Mesothelial cell of epicardium (in vitro differentiated cells): ENCODE measurements at regions not wholly inside any gene's neighbourhood (a gene's known extent, or its start where the extent isn't known, plus 50 kb on each side); places are given as distances from the start of the nearest gene placed in this dataset.

Experiments
- DNase-seq, 2 experiments: peaks; one replicate each; pipeline ENCODE4 v3.0.0; 2021; ENCODE audit warnings: low spot score in 2 of 2; ENCODE audit not compliant: unreplicated experiment in 2 of 2
- H3K27ac Mint-ChIP-seq: 2 replicates; pipeline ENCODE4 v1.8.0; 2021; ENCODE audit warnings: mixed read lengths
- H3K27me3 Mint-ChIP-seq: 2 replicates; pipeline ENCODE4 v1.8.0; 2021; ENCODE audit warnings: low read depth, mixed read lengths
- H3K36me3 Mint-ChIP-seq: 2 replicates; pipeline ENCODE4 v1.8.0; 2021; ENCODE audit warnings: mixed read lengths
- H3K4me1 Mint-ChIP-seq: 2 replicates; pipeline ENCODE4 v1.8.0; 2021; ENCODE audit warnings: mixed read lengths
- H3K4me3 Mint-ChIP-seq: 2 replicates; pipeline ENCODE4 v1.8.0; 2021; ENCODE audit warnings: mild to moderate bottlenecking, moderate library complexity, mixed read lengths
- H3K9me3 Mint-ChIP-seq: 2 replicates; pipeline ENCODE4 v1.8.0; 2021; ENCODE audit warnings: mixed read lengths
- CTCF ChIP-seq: fragments of 200-600 bp; sonication (generic); IDR thresholded peaks from one replicate; pipeline ENCODE4 v1.5.0; 2021; ENCODE audit warnings: antibody characterized with exemption; ENCODE audit not compliant: unreplicated experiment

- TF ChIP-seq CTCF = no peak
- peaks cover 74% of the 10 kb centered on the region for H3K9me3 Mint-ChIP-seq
- peaks cover 2% of the 10 kb centered on the region for H3K36me3 Mint-ChIP-seq
- no peak overlapping the region for H3K4me3 Mint-ChIP-seq
- no peaks in the 10 kb centered on the region for H3K4me1 Mint-ChIP-seq
- no peak for DNase-seq
- H3K27ac Mint-ChIP-seq = no peak overlapping the region
- H3K27me3 Mint-ChIP-seq = no peaks in the 10 kb centered on the region
These were observed 808.4 kb downstream of the TBC1D22A start for GRCh38 chr22:47570851-47571250.

- no peak overlapping the region for H3K27ac Mint-ChIP-seq
- H3K27me3 Mint-ChIP-seq = no peaks in the 10 kb centered on the region
- DNase-seq = no peak
- H3K36me3 Mint-ChIP-seq = peaks cover 2% of the 10 kb centered on the region
- no peak overlapping the region for H3K4me3 Mint-ChIP-seq
- no peaks in the 10 kb centered on the region for H3K4me1 Mint-ChIP-seq
- H3K9me3 Mint-ChIP-seq = peaks cover 74% of the 10 kb centered on the region
- no peak for TF ChIP-seq CTCF
These were observed 807.8 kb downstream of the TBC1D22A start for GRCh38 chr22:47570300-47570685.

- no peak for DNase-seq
- no peak for TF ChIP-seq CTCF
- no peaks in the 10 kb centered on the region for H3K4me1 Mint-ChIP-seq
- H3K27ac Mint-ChIP-seq = no peak overlapping the region
- H3K9me3 Mint-ChIP-seq = peaks cover 76% of the 10 kb centered on the region
- H3K4me3 Mint-ChIP-seq = no peak overlapping the region
- no peaks in the 10 kb centered on the region for H3K27me3 Mint-ChIP-seq
- peaks cover 2% of the 10 kb centered on the region for H3K36me3 Mint-ChIP-seq
These were observed 807.2 kb downstream of the TBC1D22A start for GRCh38 chr22:47569389-47570299.

GRCh38 chr22:47568700-47569099 lies 806.2 kb downstream of the TBC1D22A start:
- Mint-ChIP-seq H3K4me3 (no peak overlapping the region), H3K27ac (no peak overlapping the region), H3K4me1 (no peaks in the 10 kb centered on the region), H3K27me3 (no peaks in the 10 kb centered on the region), H3K9me3 (peaks cover 70% of the 10 kb centered on the region), H3K36me3 (no peaks in the 10 kb centered on the region)
- no peak for DNase-seq
- no peak for TF ChIP-seq CTCF

GRCh38 chr22:47567126-47568090 lies 805.0 kb downstream of the TBC1D22A start:
- DNase-seq = no peak
- Mint-ChIP-seq H3K9me3 (peaks cover 66% of the 10 kb centered on the region), H3K36me3 (no peaks in the 10 kb centered on the region)

More at GRCh38 chr22:47567126-47568090, 805.0 kb downstream of the TBC1D22A start:
- no peak for TF ChIP-seq CTCF
- H3K4me3 Mint-ChIP-seq = no peak overlapping the region
- H3K27ac Mint-ChIP-seq = no peak overlapping the region
- no peaks in the 10 kb centered on the region for H3K27me3 Mint-ChIP-seq
- H3K4me1 Mint-ChIP-seq = no peaks in the 10 kb centered on the region
